DND-41 (cell line): ENCODE measurements at regions not wholly inside any gene's neighbourhood (a gene's known extent, or its start where the extent isn't known, plus 50 kb on each side); places are given as distances from the start of the nearest gene placed in this dataset.

Source experiments
- ATAC-seq: fragments of 200-7000 bp; cut with Tn5 transposase; 3 replicates; pipeline ENCODE4 v1.9.1; 2021; ENCODE audit warnings: low read depth; ENCODE audit not compliant: insufficient read depth
- DNase-seq: peaks from one replicate; pipeline ENCODE4 v3.0.0-alpha.2; 2020
- H2AFZ ChIP-seq: 2 replicates; pipeline ENCODE4 v1.6.0; 2012; ENCODE audit warnings: low read depth, low read length
- H3K27ac ChIP-seq: 2 replicates; pipeline ENCODE4 v1.5.1; 2012; ENCODE audit warnings: low read length, inconsistent platforms
- H3K27me3 ChIP-seq: fragments of 200-600 bp; sonication (generic); 2 replicates; pipeline ENCODE4 v1.6.0; 2012; ENCODE audit warnings: low read length, mild to moderate bottlenecking, inconsistent platforms; ENCODE audit not compliant: insufficient read depth, poor library complexity
- H3K36me3 ChIP-seq: 2 replicates; pipeline ENCODE4 v1.5.1; 2012; ENCODE audit warnings: low read length, inconsistent platforms; ENCODE audit not compliant: insufficient read depth
- H3K4me1 ChIP-seq: 2 replicates; pipeline ENCODE4 v1.5.1; 2012; ENCODE audit warnings: mild to moderate bottlenecking, low read length; ENCODE audit not compliant: insufficient read depth
- H3K4me2 ChIP-seq: 2 replicates; pipeline ENCODE4 v1.6.0; 2012; ENCODE audit warnings: mild to moderate bottlenecking, moderate library complexity, low read length, inconsistent platforms; ENCODE audit not compliant: insufficient read depth
- H3K4me3 ChIP-seq, 2 experiments: fragments of 200-600 bp in 1 of 2; shearing (Covaris generic) in 1 of 2; 2 replicates each; pipeline ENCODE4 v1.5.1; 2012 to 2016; ENCODE audit warnings: inconsistent platforms in 2 of 2, low read length in 2 of 2, mild to moderate bottlenecking in 2 of 2, low read depth in 1 of 2, moderate library complexity in 1 of 2
- H3K79me2 ChIP-seq: 2 replicates; pipeline ENCODE4 v1.6.0; 2012; ENCODE audit warnings: low read length, inconsistent platforms; ENCODE audit not compliant: insufficient read depth
- H3K9ac ChIP-seq: 2 replicates; pipeline ENCODE4 v1.6.0; 2012; ENCODE audit warnings: low read depth, mild to moderate bottlenecking, inconsistent platforms, low read length, moderate library complexity
- H3K9me3 ChIP-seq: 2 replicates; pipeline ENCODE4 v1.5.1; 2012; ENCODE audit warnings: low read length, moderate library complexity, mild to moderate bottlenecking, inconsistent platforms; ENCODE audit not compliant: insufficient read depth, severe bottlenecking
- H4K20me1 ChIP-seq: 2 replicates; pipeline ENCODE4 v1.6.0; 2012; ENCODE audit warnings: low read length; ENCODE audit not compliant: insufficient read depth
- CTCF ChIP-seq: IDR thresholded peaks from 2 replicates; pipeline ENCODE4 v1.5.1; 2012; ENCODE audit warnings: borderline replicate concordance, low read length, moderate library complexity, mild to moderate bottlenecking; ENCODE audit not compliant: poor library complexity, severe bottlenecking; ENCODE audit errors: extremely low read depth
- EZH2 ChIP-seq: IDR thresholded peaks from 3 replicates; pipeline ENCODE4 v1.6.1; 2012; ENCODE audit warnings: borderline replicate concordance, low read depth, mild to moderate bottlenecking, moderate library complexity, low read length, inconsistent platforms; ENCODE audit not compliant: severe bottlenecking

DNA sequence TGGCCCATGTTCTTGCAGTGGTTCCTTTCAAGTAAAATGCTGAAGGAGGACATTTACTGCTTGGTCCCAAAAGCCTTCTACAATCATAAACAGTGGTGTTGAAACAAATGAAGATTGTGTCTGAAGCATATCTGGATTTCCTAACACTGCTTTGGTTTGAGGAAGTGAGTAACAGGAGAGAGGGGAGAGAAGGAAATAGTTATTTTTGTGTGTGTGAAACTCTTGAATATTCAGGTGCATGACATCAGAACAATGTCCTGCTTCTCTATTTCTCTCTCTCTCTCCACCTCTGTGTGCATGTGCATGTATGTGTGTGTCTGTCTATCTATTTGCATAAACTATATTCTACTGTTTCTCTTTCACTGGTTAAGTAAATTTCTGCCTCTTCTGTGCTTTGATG lies 61.4 kb upstream of the TNFSF18 start:
- no peaks in the 10 kb centered on the region for H3K4me1 ChIP-seq
- H4K20me1 ChIP-seq: no peaks in the 10 kb centered on the region
- H3K36me3 ChIP-seq: no peaks in the 10 kb centered on the region
- no peak overlapping the region for H3K4me2 ChIP-seq
- H3K4me3 ChIP-seq: no peak overlapping the region
- no peak for ATAC-seq
- no peak for DNase-seq
- H3K27me3 ChIP-seq: no peaks in the 10 kb centered on the region
- no peak overlapping the region for H2AFZ ChIP-seq
- H3K9me3 ChIP-seq: peaks cover 11% of the 10 kb centered on the region
- H3K79me2 ChIP-seq: no peaks in the 10 kb centered on the region
- TF ChIP-seq EZH2 (no peak), CTCF (no peak)
- no peak overlapping the region for H3K27ac ChIP-seq
- no peak overlapping the region for H3K9ac ChIP-seq

DNA sequence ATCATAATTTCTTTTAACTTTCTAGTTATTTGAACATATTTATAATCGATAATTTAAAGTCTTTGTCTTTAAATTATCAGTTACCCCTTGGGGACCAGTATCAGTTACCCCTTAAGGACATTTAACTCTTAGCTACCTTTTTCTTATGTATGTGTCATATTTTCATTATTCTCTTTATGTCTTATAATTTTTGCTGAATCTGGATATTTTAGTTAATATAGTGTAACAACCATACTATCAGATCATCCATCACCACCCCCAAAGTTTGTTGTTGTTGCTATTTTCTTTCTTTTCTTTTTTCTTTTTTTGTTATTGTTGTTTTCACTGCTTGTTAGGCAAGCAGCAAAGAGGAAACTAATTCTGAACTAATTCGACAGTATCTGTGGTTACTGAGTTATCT lies 57.0 kb upstream of the TNFSF18 start:
- Histone ChIP-seq H3K9me3 (peaks cover 23% of the 10 kb centered on the region), H3K27ac (no peak overlapping the region), H3K4me3 (no peak overlapping the region), H3K4me1 (no peaks in the 10 kb centered on the region), H3K79me2 (no peaks in the 10 kb centered on the region), H3K27me3 (no peaks in the 10 kb centered on the region), H4K20me1 (no peaks in the 10 kb centered on the region), H3K36me3 (no peaks in the 10 kb centered on the region), H2AFZ (no peak overlapping the region), H3K4me2 (no peak overlapping the region), H3K9ac (no peak overlapping the region)
- no peak for TF ChIP-seq EZH2
- TF ChIP-seq CTCF: no peak
- ATAC-seq (no peak), DNase-seq (no peak)

GRCh38 chr1:173103006-173103405 lies 52.3 kb upstream of the TNFSF18 start:
- Histone ChIP-seq H3K9me3 (peaks cover 18% of the 10 kb centered on the region), H4K20me1 (no peaks in the 10 kb centered on the region), H3K4me2 (no peak overlapping the region), H3K79me2 (no peaks in the 10 kb centered on the region), H3K9ac (no peak overlapping the region), H3K27ac (no peak overlapping the region), H3K36me3 (no peaks in the 10 kb centered on the region), H3K27me3 (no peaks in the 10 kb centered on the region), H3K4me1 (no peaks in the 10 kb centered on the region), H3K4me3 (no peak overlapping the region), H2AFZ (no peak overlapping the region)
- TF ChIP-seq EZH2: no peak
- no peak for TF ChIP-seq CTCF
- ATAC-seq: no peak
- DNase-seq: peak; percentile 7

DNA sequence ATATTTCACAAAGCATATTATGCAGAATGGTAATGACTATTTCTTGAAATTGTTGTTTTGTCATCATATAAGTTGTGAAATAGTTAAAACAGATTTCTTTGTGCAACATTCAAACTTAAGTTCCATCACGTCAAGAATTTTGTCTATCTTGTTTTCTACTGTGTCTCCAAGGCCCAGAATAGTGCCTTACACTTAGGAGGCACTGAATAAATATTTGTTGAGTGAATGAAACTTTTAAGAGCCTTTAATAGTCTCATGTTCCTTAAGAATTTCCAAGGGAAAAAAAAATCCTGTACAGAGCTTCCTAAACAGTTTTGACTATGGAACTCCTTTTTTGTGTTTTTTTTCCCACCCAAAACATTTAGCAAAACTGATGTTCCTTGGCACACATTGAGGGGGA lies 50.8 kb upstream of the TNFSF18 start:
- no peak overlapping the region for H2AFZ ChIP-seq
- TF ChIP-seq CTCF: no peak
- no peak for TF ChIP-seq EZH2
- ATAC-seq: no peak
- H3K27ac ChIP-seq: no peak overlapping the region
- H3K27me3 ChIP-seq: no peaks in the 10 kb centered on the region
- H3K4me3 ChIP-seq: no peak overlapping the region
- peaks cover 15% of the 10 kb centered on the region for H3K9me3 ChIP-seq
- no peaks in the 10 kb centered on the region for H3K79me2 ChIP-seq
- no peak for DNase-seq
- H3K4me1 ChIP-seq: no peaks in the 10 kb centered on the region
- H3K36me3 ChIP-seq: no peaks in the 10 kb centered on the region
- no peaks in the 10 kb centered on the region for H4K20me1 ChIP-seq
- no peak overlapping the region for H3K9ac ChIP-seq
- H3K4me2 ChIP-seq: no peak overlapping the region
